ENCODE measurements at regions not wholly inside any gene's neighbourhood (a gene's known extent, or its start where the extent isn't known, plus 50 kb on each side); places are given as distances from the start of the nearest gene placed in this dataset.

DNA sequence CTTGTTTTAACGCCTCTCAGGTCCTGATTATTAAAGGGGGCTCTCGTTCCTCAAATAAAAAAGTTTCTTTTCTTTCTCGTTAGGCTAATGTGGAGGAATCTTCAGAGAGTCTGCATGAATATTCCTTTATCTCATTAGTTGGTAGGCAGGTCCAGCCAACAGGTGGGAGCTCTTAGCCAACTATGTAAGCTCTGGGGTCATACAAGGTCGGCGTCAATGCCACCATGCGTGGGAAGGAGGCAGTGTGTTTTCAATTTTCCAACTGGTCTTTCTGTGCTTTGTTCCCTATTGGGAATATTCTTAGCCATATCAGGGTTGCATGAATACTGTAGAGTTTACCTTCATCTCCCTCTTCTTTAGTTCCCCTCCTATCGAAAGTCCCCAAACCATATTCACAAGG lies 118.5 kb upstream of the SVIL start:
- DNase-seq = no peak
- Mint-ChIP-seq H3K4me3 (no peak overlapping the region), H3K27me3 (ENCODE audit: low read depth) (peaks cover 4% of the 10 kb centered on the region), H3K36me3 (ENCODE audit: insufficient read depth) (no peaks in the 10 kb centered on the region), H3K9me3 (no peaks in the 10 kb centered on the region), H3K4me1 (ENCODE audit: low read depth) (no peaks in the 10 kb centered on the region)
- no peak for ATAC-seq

GRCh38 chr10:29751684-29752083 lies 116.9 kb upstream of the SVIL start:
- Mint-ChIP-seq H3K4me3 (no peak overlapping the region), H3K27me3 (ENCODE audit: low read depth) (peaks cover 7% of the 10 kb centered on the region), H3K36me3 (ENCODE audit: insufficient read depth) (no peaks in the 10 kb centered on the region), H3K4me1 (ENCODE audit: low read depth) (no peaks in the 10 kb centered on the region), H3K9me3 (no peaks in the 10 kb centered on the region)
- no peak for DNase-seq
- no peak for ATAC-seq

DNA sequence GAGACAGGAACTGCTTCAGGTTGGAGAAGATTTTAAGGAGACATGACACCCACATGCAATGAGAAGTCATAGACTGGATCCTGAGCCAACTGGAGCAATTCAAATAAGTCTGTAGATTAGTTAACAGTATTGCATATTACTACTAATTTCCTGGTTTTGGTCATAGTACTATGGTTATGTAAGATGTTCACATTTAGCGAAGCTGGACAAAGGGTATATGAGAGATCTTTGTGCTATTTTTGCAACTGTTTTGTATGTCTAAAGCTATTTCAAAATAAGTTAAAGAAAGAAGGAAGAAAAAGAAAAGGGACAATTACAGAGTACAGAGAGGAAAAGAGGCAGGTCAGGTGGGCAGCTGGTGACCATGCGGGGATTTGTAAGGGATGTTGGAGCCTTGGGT lies 116.5 kb upstream of the SVIL start:
- no peaks in the 10 kb centered on the region for H3K4me1 Mint-ChIP-seq (ENCODE audit: low read depth)

GRCh38 chr10:29749150-29749549 lies 114.4 kb upstream of the SVIL start:
- Mint-ChIP-seq H3K4me3 (no peak overlapping the region), H3K4me1 (ENCODE audit: low read depth) (no peaks in the 10 kb centered on the region), H3K9me3 (no peaks in the 10 kb centered on the region), H3K36me3 (ENCODE audit: insufficient read depth) (no peaks in the 10 kb centered on the region), H3K27me3 (ENCODE audit: low read depth) (peaks cover 7% of the 10 kb centered on the region)
- ATAC-seq (no peak), DNase-seq (no peak)

More for the DNA sequence above, 116.5 kb upstream of the SVIL start:
- DNase-seq = no peak
- Mint-ChIP-seq H3K4me3 (no peak overlapping the region), H3K27me3 (ENCODE audit: low read depth) (peaks cover 7% of the 10 kb centered on the region), H3K36me3 (ENCODE audit: insufficient read depth) (no peaks in the 10 kb centered on the region), H3K9me3 (no peaks in the 10 kb centered on the region)
- no peak for ATAC-seq

GRCh38 chr10:29748109-29748650 lies 113.4 kb upstream of the SVIL start:
- ATAC-seq (no peak), DNase-seq (no peak)
- H3K4me3 Mint-ChIP-seq = no peak overlapping the region
- peaks cover 7% of the 10 kb centered on the region for H3K27me3 Mint-ChIP-seq (ENCODE audit: low read depth)
- no peaks in the 10 kb centered on the region for H3K4me1 Mint-ChIP-seq (ENCODE audit: low read depth)
- no peaks in the 10 kb centered on the region for H3K36me3 Mint-ChIP-seq (ENCODE audit: insufficient read depth)
- H3K9me3 Mint-ChIP-seq = no peaks in the 10 kb centered on the region

- Mint-ChIP-seq H3K27me3 (ENCODE audit: low read depth) (peaks cover 7% of the 10 kb centered on the region), H3K36me3 (ENCODE audit: insufficient read depth) (no peaks in the 10 kb centered on the region), H3K4me1 (ENCODE audit: low read depth) (no peaks in the 10 kb centered on the region), H3K9me3 (no peaks in the 10 kb centered on the region), H3K4me3 (no peak overlapping the region)
- ATAC-seq (no peak), DNase-seq (no peak)
Observed at GRCh38 chr10:29746080-29746797, 111.5 kb upstream of the SVIL start.

DNA sequence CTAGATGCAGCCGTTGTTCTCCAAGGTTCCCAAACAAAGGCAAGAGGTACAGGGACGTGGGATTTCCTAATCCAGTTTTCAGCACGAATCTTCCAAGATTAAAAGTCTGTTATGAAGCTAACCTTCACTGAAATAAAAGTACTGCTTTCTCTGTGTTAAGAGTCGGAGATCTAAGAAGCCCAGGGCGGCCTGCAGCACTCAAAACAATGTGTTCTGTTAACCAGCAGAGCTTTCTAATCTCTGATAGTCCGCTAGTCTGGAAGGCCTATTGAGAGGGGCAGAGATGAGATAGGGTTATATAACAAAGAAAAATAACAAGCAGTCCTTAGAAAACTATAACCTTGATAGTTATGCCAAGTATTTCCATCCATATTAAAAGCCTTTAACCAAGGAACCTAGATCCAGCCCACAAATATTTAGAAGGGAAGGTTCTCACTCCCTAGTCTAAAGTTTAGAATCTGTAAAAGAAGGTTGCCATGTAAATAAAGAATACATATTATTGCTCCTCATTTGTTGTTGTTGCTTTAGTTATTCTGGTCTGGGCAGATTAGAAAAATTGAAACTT lies 106.3 kb upstream of the SVIL start:
- no peaks in the 10 kb centered on the region for H3K36me3 Mint-ChIP-seq (ENCODE audit: insufficient read depth)

GRCh38 chr10:29738341-29738740 lies 103.6 kb upstream of the SVIL start:
- no peak for ATAC-seq
- H3K9me3 Mint-ChIP-seq = no peaks in the 10 kb centered on the region
- no peak overlapping the region for H3K4me3 Mint-ChIP-seq
- H3K36me3 Mint-ChIP-seq (ENCODE audit: insufficient read depth) = no peaks in the 10 kb centered on the region
- H3K27me3 Mint-ChIP-seq (ENCODE audit: low read depth) = peaks cover 4% of the 10 kb centered on the region
- H3K4me1 Mint-ChIP-seq (ENCODE audit: low read depth) = peaks cover 15% of the 10 kb centered on the region
- DNase-seq = no peak

More for the DNA sequence above, 106.3 kb upstream of the SVIL start:
- Mint-ChIP-seq H3K4me3 (no peak overlapping the region), H3K27me3 (ENCODE audit: low read depth) (peaks cover 4% of the 10 kb centered on the region), H3K4me1 (ENCODE audit: low read depth) (no peaks in the 10 kb centered on the region), H3K9me3 (no peaks in the 10 kb centered on the region)
- ATAC-seq = no peak
- no peak for DNase-seq

GRCh38 chr10:29737074-29737593 lies 102.4 kb upstream of the SVIL start:
- Mint-ChIP-seq H3K27me3 (ENCODE audit: low read depth) (peaks cover 4% of the 10 kb centered on the region), H3K9me3 (no peaks in the 10 kb centered on the region), H3K4me1 (ENCODE audit: low read depth) (peaks cover 22% of the 10 kb centered on the region), H3K4me3 (peak overlapping the region; percentile 75), H3K36me3 (ENCODE audit: insufficient read depth) (no peaks in the 10 kb centered on the region)
- ATAC-seq = peak in 1 of 2 donors; percentile 4
- peak; percentile 15 for DNase-seq

DNA sequence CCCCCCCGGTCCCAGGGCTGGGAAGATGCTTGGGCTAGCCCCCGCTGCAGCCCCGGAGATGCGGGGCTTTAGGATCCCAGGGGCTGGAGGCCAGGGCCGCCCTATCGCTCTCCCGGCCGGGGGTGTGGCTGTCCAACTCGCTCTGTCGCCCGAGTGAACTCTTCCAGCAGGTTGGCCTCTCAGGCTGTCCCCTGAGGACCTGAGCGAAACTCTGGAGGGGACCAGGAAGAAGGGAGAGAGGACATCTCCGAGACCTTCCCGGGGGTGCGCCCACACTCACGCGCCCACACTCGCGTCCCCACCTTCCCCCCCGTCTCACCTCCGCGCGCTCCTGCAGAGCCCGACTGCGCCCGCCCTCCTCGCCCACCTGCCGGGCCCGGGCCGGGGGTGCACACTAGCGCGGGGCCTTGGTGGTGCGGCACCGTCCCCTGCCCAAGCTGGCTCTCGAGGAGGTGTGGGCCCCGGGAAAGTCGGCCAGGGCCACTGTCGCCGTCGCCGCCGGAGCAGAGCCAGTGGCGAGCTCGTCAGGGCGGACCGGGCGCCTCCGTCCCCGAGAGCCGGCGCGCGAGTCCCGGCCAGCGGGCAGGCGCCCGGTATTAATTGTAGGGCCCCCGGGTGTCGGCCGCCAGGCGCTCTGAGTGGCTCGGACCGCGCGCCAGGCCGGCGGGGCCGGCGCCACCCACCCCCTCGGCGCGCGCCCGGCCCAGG lies 101.7 kb upstream of the SVIL start:
- no peaks in the 10 kb centered on the region for H3K9me3 Mint-ChIP-seq
- peaks cover 27% of the 10 kb centered on the region for H3K4me1 Mint-ChIP-seq (ENCODE audit: low read depth)
- H3K27me3 Mint-ChIP-seq (ENCODE audit: low read depth) = peaks cover 4% of the 10 kb centered on the region
- DNase-seq = peak; percentile 17
- peak; percentile 6 to 13 for ATAC-seq
- H3K4me3 Mint-ChIP-seq = peak overlapping the region; percentile 83
- H3K36me3 Mint-ChIP-seq (ENCODE audit: insufficient read depth) = no peaks in the 10 kb centered on the region

GRCh38 chr10:29735628-29736365 lies 101.0 kb upstream of the SVIL start:
- Mint-ChIP-seq H3K27me3 (ENCODE audit: low read depth) (peaks cover 4% of the 10 kb centered on the region), H3K4me1 (ENCODE audit: low read depth) (peaks cover 33% of the 10 kb centered on the region), H3K36me3 (ENCODE audit: insufficient read depth) (no peaks in the 10 kb centered on the region), H3K4me3 (peak overlapping the region; percentile 83), H3K9me3 (no peaks in the 10 kb centered on the region)
- DNase-seq (peak; percentile 87), ATAC-seq (peak; percentile 86 to 88)

DNA sequence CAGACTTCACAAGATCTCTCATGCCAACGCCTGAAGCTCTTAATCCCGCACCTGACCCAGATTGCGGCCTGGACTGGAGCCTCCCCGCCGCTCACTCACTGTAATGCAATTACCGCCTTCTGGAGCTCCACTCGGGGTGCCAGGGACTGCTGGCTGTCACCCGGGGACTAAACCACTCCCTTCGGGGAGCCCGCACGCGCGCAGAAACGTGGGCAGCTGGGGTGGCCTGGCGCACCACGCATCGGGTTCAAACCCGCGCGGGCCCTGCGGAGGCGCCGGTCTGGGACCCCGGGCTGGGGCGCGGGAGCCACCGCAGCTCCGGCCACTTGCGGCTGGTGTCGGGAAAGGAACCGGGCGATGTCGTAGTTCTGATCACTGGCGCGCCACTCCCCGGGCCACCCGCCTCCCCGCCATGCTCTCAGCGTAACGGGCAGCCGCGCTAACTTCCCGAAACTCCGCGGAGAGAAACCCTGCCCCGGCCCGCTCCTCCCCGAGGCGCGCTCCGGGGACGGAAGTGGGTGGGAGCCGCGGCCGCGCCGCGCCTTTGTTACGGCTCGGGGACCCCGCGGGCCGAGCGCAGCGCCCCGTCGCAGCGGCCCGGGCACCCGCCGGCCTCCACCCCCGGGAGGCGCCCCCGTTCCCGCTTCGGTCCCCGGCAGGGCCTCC lies 100.3 kb upstream of the SVIL start:
- ATAC-seq (peak; percentile 60 to 68), DNase-seq (peak; percentile 53)
- Mint-ChIP-seq H3K27me3 (ENCODE audit: low read depth) (peaks cover 4% of the 10 kb centered on the region), H3K9me3 (no peaks in the 10 kb centered on the region), H3K4me3 (peak overlapping the region; percentile 79), H3K36me3 (ENCODE audit: insufficient read depth) (peaks cover 3% of the 10 kb centered on the region), H3K4me1 (ENCODE audit: low read depth) (peaks cover 39% of the 10 kb centered on the region)

- Mint-ChIP-seq H3K9me3 (no peaks in the 10 kb centered on the region), H3K36me3 (ENCODE audit: insufficient read depth) (peaks cover 4% of the 10 kb centered on the region), H3K27me3 (ENCODE audit: low read depth) (peaks cover 3% of the 10 kb centered on the region), H3K4me1 (ENCODE audit: low read depth) (peaks cover 39% of the 10 kb centered on the region), H3K4me3 (peak overlapping the region; percentile 79)
- ATAC-seq = no peak
- DNase-seq = no peak
Observed at GRCh38 chr10:29734640-29734961, 99.8 kb upstream of the SVIL start.

- Mint-ChIP-seq H3K27me3 (ENCODE audit: low read depth) (no peaks in the 10 kb centered on the region), H3K4me1 (ENCODE audit: low read depth) (peaks cover 46% of the 10 kb centered on the region), H3K9me3 (no peaks in the 10 kb centered on the region), H3K4me3 (no peak overlapping the region), H3K36me3 (ENCODE audit: insufficient read depth) (peaks cover 5% of the 10 kb centered on the region)
- no peak for DNase-seq
- no peak for ATAC-seq
Observed at GRCh38 chr10:29733323-29733722, 98.6 kb upstream of the SVIL start.

Measured in activated T-cell treated with anti-CD3 and anti-CD28 coated beads, Interleukin-2, amount 50 U/mL, for 4 hours (primary cell).